ENCODE measurements at regions not wholly inside any gene's neighbourhood (a gene's known extent, or its start where the extent isn't known, plus 50 kb on each side); places are given as distances from the start of the nearest gene placed in this dataset.

- Histone ChIP-seq H3K4me3 (replicated peaks in 1 of 2; ENCODE audit: low read depth in 1 of 2, low read length in 2 of 2) (no peak overlapping the region), H3K4me1 (ENCODE audit: control insufficient read depth in 1 of 2, insufficient read depth in 2 of 2, low read length in 2 of 2) (no peaks in the 10 kb centered on the region), H3K9ac (ENCODE audit: low read length) (no peak overlapping the region), H2AFZ (ENCODE audit: low read depth, low read length, poor library complexity, severe bottlenecking) (no peak overlapping the region), H3K9me2 (ENCODE audit: insufficient read depth) (no peaks in the 10 kb centered on the region), H4K20me1 (ENCODE audit: insufficient read depth) (no peaks in the 10 kb centered on the region), H3K79me2 (ENCODE audit: insufficient read depth, low read length) (no peaks in the 10 kb centered on the region), H3K36me3 (ENCODE audit: control insufficient read depth in 1 of 2, insufficient read depth in 2 of 2, low read length in 2 of 2) (no peaks in the 10 kb centered on the region), H3K27ac (ENCODE audit: low read depth, low read length) (no peak overlapping the region), H3K4me2 (ENCODE audit: low read length) (no peak overlapping the region), H3K27me3 (ENCODE audit: insufficient read depth, low read length) (no peaks in the 10 kb centered on the region), H3K9me3 (ENCODE audit: control insufficient read depth in 1 of 2, insufficient read depth in 1 of 2, low read depth in 1 of 2, low read length in 2 of 2) (peaks cover 7 to 8% of the 10 kb centered on the region in 2 experiments; a peak in 2 of 4 replicates)
- no TSS peak for BruUV-seq (replicated peaks)
- intact Hi-C loops (cut with micrococcal nuclease): no loop called here
- no peak for ATAC-seq
- ChIA-PET CTCF (no interaction called here), POLR2A (no interaction called here), RAD21 (ENCODE audit: low non-redundant PET in 1 of 2, low total read pairs in 2 of 2, uncharacterized antibody in 2 of 2, unreplicated experiment in 2 of 2) (no interaction called here)
- DNase-seq (ENCODE audit: low read depth, low spot score): no peak
- no peak for TF ChIP-seq ELF1 (IDR thresholded peaks at IDR 0.05; ENCODE audit: borderline replicate concordance, low read depth)
- no peak for TF ChIP-seq YY1 (IDR thresholded peaks at IDR 0.05; ENCODE audit: extremely low read depth, insufficient replicate concordance, low read depth, low read length)
- TF ChIP-seq ZBTB33 (IDR thresholded peaks at IDR 0.05; ENCODE audit: extremely low read depth, insufficient replicate concordance, low read length): no peak
- no peak for TF ChIP-seq ZNF274 (IDR thresholded peaks at IDR 0.05; ENCODE audit: low read depth, low read length)
- TF ChIP-seq RAD21 (IDR thresholded peaks at IDR 0.05; ENCODE audit: low read depth): no peak
- TF ChIP-seq SIN3A (IDR thresholded peaks at IDR 0.05; ENCODE audit: low read depth): no peak
- no peak for TF ChIP-seq CBX3 (IDR thresholded peaks at IDR 0.05; ENCODE audit: low read depth)
Measured at GRCh38 chr3:95442766-95443165, 1371.6 kb upstream of the EPHA6 start.

DNA sequence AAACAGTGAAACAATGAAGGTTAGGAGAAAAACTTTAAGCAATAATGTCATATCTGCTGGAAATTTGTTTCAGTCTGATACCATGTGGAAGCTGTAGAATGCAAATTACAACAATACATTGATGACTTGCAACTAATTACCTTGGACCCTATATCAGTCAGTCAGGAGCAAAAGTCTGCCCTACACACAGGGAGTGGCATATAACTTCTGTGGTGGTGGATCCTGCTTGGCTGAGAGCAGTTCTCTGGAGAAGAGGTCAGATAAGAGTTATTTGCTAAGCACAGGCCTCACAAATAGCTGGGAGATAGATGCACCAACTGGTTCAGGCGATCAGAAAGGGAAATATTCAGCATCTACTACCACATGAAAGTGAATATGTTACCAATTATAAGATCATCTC, 1364.6 kb upstream of the EPHA6 start:
- Histone ChIP-seq H3K9me2 (ENCODE audit: insufficient read depth) (no peaks in the 10 kb centered on the region), H3K4me1 (ENCODE audit: control insufficient read depth in 1 of 2, insufficient read depth in 2 of 2, low read length in 2 of 2) (no peaks in the 10 kb centered on the region), H3K36me3 (ENCODE audit: control insufficient read depth in 1 of 2, insufficient read depth in 2 of 2, low read length in 2 of 2) (no peaks in the 10 kb centered on the region), H4K20me1 (ENCODE audit: insufficient read depth) (no peaks in the 10 kb centered on the region), H2AFZ (ENCODE audit: low read depth, low read length, poor library complexity, severe bottlenecking) (no peak overlapping the region), H3K79me2 (ENCODE audit: insufficient read depth, low read length) (no peaks in the 10 kb centered on the region), H3K9me3 (ENCODE audit: control insufficient read depth in 1 of 2, insufficient read depth in 1 of 2, low read depth in 1 of 2, low read length in 2 of 2) (peaks cover 7 to 9% of the 10 kb centered on the region in 2 experiments; a peak in 3 of 4 replicates), H3K27ac (ENCODE audit: low read depth, low read length) (no peak overlapping the region), H3K9ac (ENCODE audit: low read length) (no peak overlapping the region), H3K4me3 (replicated peaks in 1 of 2; ENCODE audit: low read depth in 1 of 2, low read length in 2 of 2) (no peak overlapping the region), H3K4me2 (ENCODE audit: low read length) (no peak overlapping the region), H3K27me3 (ENCODE audit: insufficient read depth, low read length) (no peaks in the 10 kb centered on the region)
- ATAC-seq (no peak), DNase-seq (ENCODE audit: low read depth, low spot score) (no peak)
- CTCF ChIA-PET: no interaction called here
- POLR2A ChIA-PET: no interaction called here
- intact Hi-C loops (cut with micrococcal nuclease): no loop called here
- no TSS peak for BruUV-seq (replicated peaks)
- no peak for TF ChIP-seq CEBPB (IDR thresholded peaks at IDR 0.05; ENCODE audit: low read depth)
- no peak for TF ChIP-seq FOSL1 (IDR thresholded peaks at IDR 0.05; ENCODE audit: low read depth)
- RAD21 ChIA-PET (ENCODE audit: low non-redundant PET in 1 of 2, low total read pairs in 2 of 2, uncharacterized antibody in 2 of 2, unreplicated experiment in 2 of 2): no interaction called here
